ENCODE measurements at regions not wholly inside any gene's neighbourhood (a gene's known extent, or its start where the extent isn't known, plus 50 kb on each side); places are given as distances from the start of the nearest gene placed in this dataset.

DNA sequence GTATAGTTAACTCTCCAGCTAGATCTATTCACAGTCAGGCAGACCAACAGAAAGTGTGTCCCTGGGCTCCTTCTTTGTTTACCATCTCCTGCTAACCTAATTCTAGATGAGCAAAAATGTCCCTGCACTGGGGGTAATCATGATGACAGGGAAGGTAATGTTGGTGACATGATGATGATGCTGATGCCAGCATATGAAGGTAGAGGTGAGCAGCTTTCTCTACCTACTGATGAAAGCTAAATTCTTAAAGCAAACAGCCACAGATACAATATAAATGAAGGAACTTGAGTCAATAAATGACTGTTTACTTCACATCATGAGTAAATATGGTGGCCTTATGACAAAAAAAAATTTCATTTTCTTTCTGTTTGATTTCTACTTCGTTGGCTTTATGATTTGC, 78.5 kb downstream of the NKX6-1 start:
- ATAC-seq (no peak), DNase-seq (ENCODE audit: low spot score) (no peak)
- Histone ChIP-seq H3K4me2 (no peak overlapping the region), H3F3A (replicated peaks; ENCODE audit: low read depth) (no peaks in the 10 kb centered on the region), H3K4me1 (ENCODE audit: insufficient read depth) (no peaks in the 10 kb centered on the region), H3K4me3 (no peak overlapping the region), H3K36me3 (ENCODE audit: insufficient read depth) (no peaks in the 10 kb centered on the region; the same call in 1 of the 2 replicates), H2AFZ (no peak overlapping the region), H4K20me1 (replicated peaks; ENCODE audit: insufficient read depth) (no peaks in the 10 kb centered on the region), H3K9me2 (ENCODE audit: insufficient read depth) (no peaks in the 10 kb centered on the region; the same call in 1 of the 2 replicates), H3K27me3 (ENCODE audit: insufficient read depth) (no peaks in the 10 kb centered on the region), H3K79me2 (replicated peaks; ENCODE audit: insufficient read depth) (no peaks in the 10 kb centered on the region), H3K27ac (ENCODE audit: low read depth) (no peak overlapping the region)
- peaks cover 4% of the 10 kb centered on the region; the same call in 1 of the 3 replicates for H3K9me3 Mint-ChIP-seq
- 0 out of 3 replicates have a peak, but pooled peaks cover 2% of the 10 kb centered on the region for H3K36me3 Mint-ChIP-seq (ENCODE audit: low read depth)
- no peak overlapping the region for H3K4me3 Mint-ChIP-seq
- H3K4me1 Mint-ChIP-seq = peaks cover 9% of the 10 kb centered on the region; the same call in 2 of the 3 replicates
- H3K27me3 Mint-ChIP-seq (ENCODE audit: insufficient read depth, low read depth, poor library complexity) = no peaks in the 10 kb centered on the region
- TF ChIP-seq, protein P1, sequence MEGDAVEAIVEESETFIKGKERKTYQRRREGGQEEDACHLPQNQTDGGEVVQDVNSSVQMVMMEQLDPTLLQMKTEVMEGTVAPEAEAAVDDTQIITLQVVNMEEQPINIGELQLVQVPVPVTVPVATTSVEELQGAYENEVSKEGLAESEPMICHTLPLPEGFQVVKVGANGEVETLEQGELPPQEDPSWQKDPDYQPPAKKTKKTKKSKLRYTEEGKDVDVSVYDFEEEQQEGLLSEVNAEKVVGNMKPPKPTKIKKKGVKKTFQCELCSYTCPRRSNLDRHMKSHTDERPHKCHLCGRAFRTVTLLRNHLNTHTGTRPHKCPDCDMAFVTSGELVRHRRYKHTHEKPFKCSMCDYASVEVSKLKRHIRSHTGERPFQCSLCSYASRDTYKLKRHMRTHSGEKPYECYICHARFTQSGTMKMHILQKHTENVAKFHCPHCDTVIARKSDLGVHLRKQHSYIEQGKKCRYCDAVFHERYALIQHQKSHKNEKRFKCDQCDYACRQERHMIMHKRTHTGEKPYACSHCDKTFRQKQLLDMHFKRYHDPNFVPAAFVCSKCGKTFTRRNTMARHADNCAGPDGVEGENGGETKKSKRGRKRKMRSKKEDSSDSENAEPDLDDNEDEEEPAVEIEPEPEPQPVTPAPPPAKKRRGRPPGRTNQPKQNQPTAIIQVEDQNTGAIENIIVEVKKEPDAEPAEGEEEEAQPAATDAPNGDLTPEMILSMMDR (conservative IDR thresholded peaks at IDR 0.05; ENCODE audit: low read depth in 2 of 2) = no peak
- no peak for TF ChIP-seq EZH2phosphoT487 (IDR thresholded peaks at IDR 0.05; ENCODE audit: unreplicated experiment)
- TF ChIP-seq, protein P2, sequence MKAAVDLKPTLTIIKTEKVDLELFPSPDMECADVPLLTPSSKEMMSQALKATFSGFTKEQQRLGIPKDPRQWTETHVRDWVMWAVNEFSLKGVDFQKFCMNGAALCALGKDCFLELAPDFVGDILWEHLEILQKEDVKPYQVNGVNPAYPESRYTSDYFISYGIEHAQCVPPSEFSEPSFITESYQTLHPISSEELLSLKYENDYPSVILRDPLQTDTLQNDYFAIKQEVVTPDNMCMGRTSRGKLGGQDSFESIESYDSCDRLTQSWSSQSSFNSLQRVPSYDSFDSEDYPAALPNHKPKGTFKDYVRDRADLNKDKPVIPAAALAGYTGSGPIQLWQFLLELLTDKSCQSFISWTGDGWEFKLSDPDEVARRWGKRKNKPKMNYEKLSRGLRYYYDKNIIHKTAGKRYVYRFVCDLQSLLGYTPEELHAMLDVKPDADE (IDR thresholded peaks at IDR 0.05) = no peak
- no peak for TF ChIP-seq POLR2AphosphoS5 (IDR thresholded peaks at IDR 0.05; ENCODE audit: low read depth)
- TF ChIP-seq ZNF114 (CRISPR knock-in tag; IDR thresholded peaks at IDR 0.05) = no peak
- no peak for TF ChIP-seq CREB1 (CRISPR knock-in tag; IDR thresholded peaks at IDR 0.05; ENCODE audit: low read depth)
- TF ChIP-seq, protein P3, sequence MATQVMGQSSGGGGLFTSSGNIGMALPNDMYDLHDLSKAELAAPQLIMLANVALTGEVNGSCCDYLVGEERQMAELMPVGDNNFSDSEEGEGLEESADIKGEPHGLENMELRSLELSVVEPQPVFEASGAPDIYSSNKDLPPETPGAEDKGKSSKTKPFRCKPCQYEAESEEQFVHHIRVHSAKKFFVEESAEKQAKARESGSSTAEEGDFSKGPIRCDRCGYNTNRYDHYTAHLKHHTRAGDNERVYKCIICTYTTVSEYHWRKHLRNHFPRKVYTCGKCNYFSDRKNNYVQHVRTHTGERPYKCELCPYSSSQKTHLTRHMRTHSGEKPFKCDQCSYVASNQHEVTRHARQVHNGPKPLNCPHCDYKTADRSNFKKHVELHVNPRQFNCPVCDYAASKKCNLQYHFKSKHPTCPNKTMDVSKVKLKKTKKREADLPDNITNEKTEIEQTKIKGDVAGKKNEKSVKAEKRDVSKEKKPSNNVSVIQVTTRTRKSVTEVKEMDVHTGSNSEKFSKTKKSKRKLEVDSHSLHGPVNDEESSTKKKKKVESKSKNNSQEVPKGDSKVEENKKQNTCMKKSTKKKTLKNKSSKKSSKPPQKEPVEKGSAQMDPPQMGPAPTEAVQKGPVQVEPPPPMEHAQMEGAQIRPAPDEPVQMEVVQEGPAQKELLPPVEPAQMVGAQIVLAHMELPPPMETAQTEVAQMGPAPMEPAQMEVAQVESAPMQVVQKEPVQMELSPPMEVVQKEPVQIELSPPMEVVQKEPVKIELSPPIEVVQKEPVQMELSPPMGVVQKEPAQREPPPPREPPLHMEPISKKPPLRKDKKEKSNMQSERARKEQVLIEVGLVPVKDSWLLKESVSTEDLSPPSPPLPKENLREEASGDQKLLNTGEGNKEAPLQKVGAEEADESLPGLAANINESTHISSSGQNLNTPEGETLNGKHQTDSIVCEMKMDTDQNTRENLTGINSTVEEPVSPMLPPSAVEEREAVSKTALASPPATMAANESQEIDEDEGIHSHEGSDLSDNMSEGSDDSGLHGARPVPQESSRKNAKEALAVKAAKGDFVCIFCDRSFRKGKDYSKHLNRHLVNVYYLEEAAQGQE (IDR thresholded peaks at IDR 0.05; ENCODE audit: unreplicated experiment) = no peak
- TF ChIP-seq, protein P4, sequence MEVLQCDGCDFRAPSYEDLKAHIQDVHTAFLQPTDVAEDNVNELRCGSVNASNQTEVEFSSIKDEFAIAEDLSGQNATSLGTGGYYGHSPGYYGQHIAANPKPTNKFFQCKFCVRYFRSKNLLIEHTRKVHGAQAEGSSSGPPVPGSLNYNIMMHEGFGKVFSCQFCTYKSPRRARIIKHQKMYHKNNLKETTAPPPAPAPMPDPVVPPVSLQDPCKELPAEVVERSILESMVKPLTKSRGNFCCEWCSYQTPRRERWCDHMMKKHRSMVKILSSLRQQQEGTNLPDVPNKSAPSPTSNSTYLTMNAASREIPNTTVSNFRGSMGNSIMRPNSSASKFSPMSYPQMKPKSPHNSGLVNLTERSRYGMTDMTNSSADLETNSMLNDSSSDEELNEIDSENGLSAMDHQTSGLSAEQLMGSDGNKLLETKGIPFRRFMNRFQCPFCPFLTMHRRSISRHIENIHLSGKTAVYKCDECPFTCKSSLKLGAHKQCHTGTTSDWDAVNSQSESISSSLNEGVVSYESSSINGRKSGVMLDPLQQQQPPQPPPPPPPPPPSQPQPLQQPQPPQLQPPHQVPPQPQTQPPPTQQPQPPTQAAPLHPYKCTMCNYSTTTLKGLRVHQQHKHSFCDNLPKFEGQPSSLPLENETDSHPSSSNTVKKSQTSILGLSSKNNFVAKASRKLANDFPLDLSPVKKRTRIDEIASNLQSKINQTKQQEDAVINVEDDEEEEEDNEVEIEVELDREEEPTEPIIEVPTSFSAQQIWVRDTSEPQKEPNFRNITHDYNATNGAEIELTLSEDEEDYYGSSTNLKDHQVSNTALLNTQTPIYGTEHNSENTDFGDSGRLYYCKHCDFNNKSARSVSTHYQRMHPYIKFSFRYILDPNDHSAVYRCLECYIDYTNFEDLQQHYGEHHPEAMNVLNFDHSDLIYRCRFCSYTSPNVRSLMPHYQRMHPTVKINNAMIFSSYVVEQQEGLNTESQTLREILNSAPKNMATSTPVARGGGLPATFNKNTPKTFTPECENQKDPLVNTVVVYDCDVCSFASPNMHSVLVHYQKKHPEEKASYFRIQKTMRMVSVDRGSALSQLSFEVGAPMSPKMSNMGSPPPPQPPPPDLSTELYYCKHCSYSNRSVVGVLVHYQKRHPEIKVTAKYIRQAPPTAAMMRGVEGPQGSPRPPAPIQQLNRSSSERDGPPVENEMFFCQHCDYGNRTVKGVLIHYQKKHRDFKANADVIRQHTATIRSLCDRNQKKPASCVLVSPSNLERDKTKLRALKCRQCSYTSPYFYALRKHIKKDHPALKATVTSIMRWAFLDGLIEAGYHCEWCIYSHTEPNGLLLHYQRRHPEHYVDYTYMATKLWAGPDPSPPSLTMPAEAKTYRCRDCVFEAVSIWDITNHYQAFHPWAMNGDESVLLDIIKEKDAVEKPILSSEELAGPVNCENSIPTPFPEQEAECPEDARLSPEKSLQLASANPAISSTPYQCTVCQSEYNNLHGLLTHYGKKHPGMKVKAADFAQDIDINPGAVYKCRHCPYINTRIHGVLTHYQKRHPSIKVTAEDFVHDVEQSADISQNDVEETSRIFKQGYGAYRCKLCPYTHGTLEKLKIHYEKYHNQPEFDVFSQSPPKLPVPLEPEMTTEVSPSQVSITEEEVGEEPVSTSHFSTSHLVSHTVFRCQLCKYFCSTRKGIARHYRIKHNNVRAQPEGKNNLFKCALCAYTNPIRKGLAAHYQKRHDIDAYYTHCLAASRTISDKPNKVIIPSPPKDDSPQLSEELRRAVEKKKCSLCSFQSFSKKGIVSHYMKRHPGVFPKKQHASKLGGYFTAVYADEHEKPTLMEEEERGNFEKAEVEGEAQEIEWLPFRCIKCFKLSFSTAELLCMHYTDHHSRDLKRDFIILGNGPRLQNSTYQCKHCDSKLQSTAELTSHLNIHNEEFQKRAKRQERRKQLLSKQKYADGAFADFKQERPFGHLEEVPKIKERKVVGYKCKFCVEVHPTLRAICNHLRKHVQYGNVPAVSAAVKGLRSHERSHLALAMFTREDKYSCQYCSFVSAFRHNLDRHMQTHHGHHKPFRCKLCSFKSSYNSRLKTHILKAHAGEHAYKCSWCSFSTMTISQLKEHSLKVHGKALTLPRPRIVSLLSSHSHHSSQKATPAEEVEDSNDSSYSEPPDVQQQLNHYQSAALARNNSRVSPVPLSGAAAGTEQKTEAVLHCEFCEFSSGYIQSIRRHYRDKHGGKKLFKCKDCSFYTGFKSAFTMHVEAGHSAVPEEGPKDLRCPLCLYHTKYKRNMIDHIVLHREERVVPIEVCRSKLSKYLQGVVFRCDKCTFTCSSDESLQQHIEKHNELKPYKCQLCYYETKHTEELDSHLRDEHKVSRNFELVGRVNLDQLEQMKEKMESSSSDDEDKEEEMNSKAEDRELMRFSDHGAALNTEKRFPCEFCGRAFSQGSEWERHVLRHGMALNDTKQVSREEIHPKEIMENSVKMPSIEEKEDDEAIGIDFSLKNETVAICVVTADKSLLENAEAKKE (CRISPR knock-in tag; IDR thresholded peaks at IDR 0.05) = no peak
- no peak for TF ChIP-seq EZH2 (IDR thresholded peaks at IDR 0.05; ENCODE audit: low read depth, unreplicated experiment)
- TF ChIP-seq JUNB (IDR thresholded peaks at IDR 0.05; ENCODE audit: unreplicated experiment) = no peak
- no peak for TF ChIP-seq STAT1 (IDR thresholded peaks at IDR 0.05; ENCODE audit: unreplicated experiment)
- TF ChIP-seq ZNF331 (CRISPR knock-in tag; IDR thresholded peaks at IDR 0.05; ENCODE audit: low read depth) = no peak
- no peak for TF ChIP-seq NANOG (IDR thresholded peaks at IDR 0.05; ENCODE audit: borderline replicate concordance)
- no peak overlapping the region for H3K27ac Mint-ChIP-seq

Data from GM23338 (cell line).